ENCODE measurements at regions not wholly inside any gene's neighbourhood (a gene's known extent, or its start where the extent isn't known, plus 50 kb on each side); places are given as distances from the start of the nearest gene placed in this dataset.

DNA sequence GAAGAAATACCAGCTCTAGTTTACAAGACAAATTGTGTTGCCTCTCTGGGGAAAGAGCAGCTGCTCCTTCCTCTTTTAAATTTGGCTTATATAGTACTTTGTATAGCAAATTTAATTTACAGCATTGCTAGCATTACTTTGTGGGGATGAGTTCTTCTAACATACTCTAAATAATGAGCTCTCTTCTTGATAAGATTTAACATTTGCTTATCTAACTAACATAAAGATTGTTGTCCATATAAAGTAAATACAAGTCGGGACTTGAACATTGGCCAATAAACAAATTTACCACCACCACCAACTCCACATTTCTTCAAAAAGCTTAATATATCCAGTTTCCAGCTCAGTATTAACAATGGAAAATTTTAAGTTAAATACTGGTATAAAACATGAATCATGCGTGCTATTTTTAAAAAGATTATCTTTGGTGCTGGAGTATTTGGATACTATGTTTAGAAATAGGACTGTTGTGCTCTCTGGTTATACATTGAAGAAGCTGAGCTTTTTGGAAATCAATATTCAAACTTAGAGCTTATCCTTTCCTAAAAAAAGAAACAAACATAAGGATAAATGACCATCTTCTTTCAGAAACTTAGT lies 1146.9 kb upstream of the GJE1 start:
- TF ChIP-seq, protein P1, sequence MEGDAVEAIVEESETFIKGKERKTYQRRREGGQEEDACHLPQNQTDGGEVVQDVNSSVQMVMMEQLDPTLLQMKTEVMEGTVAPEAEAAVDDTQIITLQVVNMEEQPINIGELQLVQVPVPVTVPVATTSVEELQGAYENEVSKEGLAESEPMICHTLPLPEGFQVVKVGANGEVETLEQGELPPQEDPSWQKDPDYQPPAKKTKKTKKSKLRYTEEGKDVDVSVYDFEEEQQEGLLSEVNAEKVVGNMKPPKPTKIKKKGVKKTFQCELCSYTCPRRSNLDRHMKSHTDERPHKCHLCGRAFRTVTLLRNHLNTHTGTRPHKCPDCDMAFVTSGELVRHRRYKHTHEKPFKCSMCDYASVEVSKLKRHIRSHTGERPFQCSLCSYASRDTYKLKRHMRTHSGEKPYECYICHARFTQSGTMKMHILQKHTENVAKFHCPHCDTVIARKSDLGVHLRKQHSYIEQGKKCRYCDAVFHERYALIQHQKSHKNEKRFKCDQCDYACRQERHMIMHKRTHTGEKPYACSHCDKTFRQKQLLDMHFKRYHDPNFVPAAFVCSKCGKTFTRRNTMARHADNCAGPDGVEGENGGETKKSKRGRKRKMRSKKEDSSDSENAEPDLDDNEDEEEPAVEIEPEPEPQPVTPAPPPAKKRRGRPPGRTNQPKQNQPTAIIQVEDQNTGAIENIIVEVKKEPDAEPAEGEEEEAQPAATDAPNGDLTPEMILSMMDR (IDR thresholded peaks at IDR 0.05; ENCODE audit: insufficient read depth in 1 of 2, low read depth in 1 of 2, low read length in 1 of 2, severe bottlenecking in 1 of 2, unreplicated experiment in 1 of 2): no peak

DNA sequence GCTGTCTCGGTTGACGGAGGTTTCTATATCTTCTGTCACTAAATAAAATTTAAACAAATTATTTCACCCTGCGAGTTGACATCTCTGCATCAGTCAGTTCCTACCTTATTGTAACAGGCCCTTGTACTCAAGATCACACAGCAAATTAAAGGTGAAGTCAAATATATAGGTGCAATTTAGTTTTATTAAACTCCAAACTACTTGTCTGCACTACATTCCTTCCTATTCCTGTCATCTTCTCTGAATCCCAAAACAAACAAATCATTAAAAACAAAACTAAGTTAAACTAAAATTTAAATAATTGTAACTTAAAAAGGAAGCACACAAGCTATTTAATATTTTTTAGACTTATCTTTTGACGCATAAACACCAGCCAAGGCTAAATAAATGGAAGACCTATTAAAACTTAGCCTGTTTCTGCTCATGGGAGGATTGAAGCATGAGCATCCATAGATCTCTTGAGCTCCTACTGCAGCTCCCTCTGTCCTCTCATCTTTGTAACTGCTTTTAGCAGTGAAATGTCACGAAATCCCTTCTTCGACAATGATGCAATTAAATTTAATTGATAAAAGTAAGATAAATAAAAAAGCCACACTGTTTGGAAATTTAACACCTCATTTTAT lies 1152.3 kb upstream of the GJE1 start:
- intact Hi-C loops (cut with micrococcal nuclease; ENCODE audit: unreplicated experiment): no loop called here
- Mint-ChIP-seq H3K4me3 (ENCODE audit: unreplicated experiment) (no peak overlapping the region), H3K4me1 (ENCODE audit: low read depth, unreplicated experiment) (no peaks in the 10 kb centered on the region), H3K36me3 (ENCODE audit: insufficient read depth, unreplicated experiment) (no peaks in the 10 kb centered on the region), H3K9me3 (ENCODE audit: unreplicated experiment) (no peaks in the 10 kb centered on the region), H3K27ac (ENCODE audit: unreplicated experiment) (no peak overlapping the region), H3K27me3 (ENCODE audit: insufficient read depth, unreplicated experiment) (no peaks in the 10 kb centered on the region)
- H3K36me3 ChIP-seq (ENCODE audit: control insufficient read depth, insufficient read depth, low read length): no peaks in the 10 kb centered on the region
- CTCF ChIA-PET: no interaction called here
- no TSS peak for BruUV-seq (replicated peaks)
- no peak for DNase-seq
- no peaks in the 10 kb centered on the region for H3K9me3 ChIP-seq
- H3K4me1 ChIP-seq: no peaks in the 10 kb centered on the region
- no peak overlapping the region for H3K4me3 ChIP-seq (ENCODE audit: low read depth, low read length)
- POLR2A ChIA-PET: no interaction called here
- TF ChIP-seq, protein P1 (IDR thresholded peaks at IDR 0.05; ENCODE audit: insufficient read depth in 1 of 2, low read depth in 1 of 2, low read length in 1 of 2, severe bottlenecking in 1 of 2, unreplicated experiment in 1 of 2): peak in 1 of 2 experiments; percentile 6
- H3K27me3 ChIP-seq (replicated peaks; ENCODE audit: control insufficient read depth, insufficient read depth, low read length): no peaks in the 10 kb centered on the region

More for the DNA sequence above, 1146.9 kb upstream of the GJE1 start:
- BruUV-seq (replicated peaks): no TSS peak
- H3K36me3 Mint-ChIP-seq (ENCODE audit: insufficient read depth, unreplicated experiment): no peaks in the 10 kb centered on the region
- ChIA-PET POLR2A (no interaction called here), CTCF (no interaction called here)
- no peak for DNase-seq
- H3K27ac Mint-ChIP-seq (ENCODE audit: unreplicated experiment): no peak overlapping the region
- H3K4me3 ChIP-seq (ENCODE audit: low read depth, low read length): no peak overlapping the region
- no peaks in the 10 kb centered on the region for H3K36me3 ChIP-seq (ENCODE audit: control insufficient read depth, insufficient read depth, low read length)
- H3K4me1 Mint-ChIP-seq (ENCODE audit: low read depth, unreplicated experiment): no peaks in the 10 kb centered on the region
- no peaks in the 10 kb centered on the region for H3K4me1 ChIP-seq
- H3K9me3 ChIP-seq: no peaks in the 10 kb centered on the region
- no peaks in the 10 kb centered on the region for H3K9me3 Mint-ChIP-seq (ENCODE audit: unreplicated experiment)
- no peaks in the 10 kb centered on the region for H3K27me3 Mint-ChIP-seq (ENCODE audit: insufficient read depth, unreplicated experiment)
- H3K4me3 Mint-ChIP-seq (ENCODE audit: unreplicated experiment): no peak overlapping the region
- intact Hi-C loops (cut with micrococcal nuclease; ENCODE audit: unreplicated experiment): no loop called here
- H3K27me3 ChIP-seq (replicated peaks; ENCODE audit: control insufficient read depth, insufficient read depth, low read length): no peaks in the 10 kb centered on the region

DNA sequence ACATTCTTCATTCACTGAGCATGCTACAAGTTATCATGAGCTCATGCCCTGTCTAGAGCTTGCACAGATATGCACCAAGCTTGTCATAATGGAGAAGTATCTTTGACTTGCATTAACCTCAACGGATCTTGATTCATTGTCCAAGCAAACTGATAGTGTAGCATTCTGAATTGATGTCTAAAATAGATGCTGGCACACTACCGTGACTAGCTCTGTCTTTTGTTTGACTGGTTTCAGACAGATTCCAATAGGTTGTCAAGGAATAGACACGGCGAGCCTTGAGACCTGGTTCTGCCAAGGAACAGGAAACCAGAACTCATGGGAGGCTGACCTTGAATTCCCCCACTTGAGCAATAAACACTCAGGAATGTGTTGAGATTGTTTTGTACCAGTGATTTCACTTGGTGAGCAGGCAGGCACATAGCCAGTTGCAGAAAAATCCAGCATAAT lies 1153.1 kb upstream of the GJE1 start:
- H3K4me1 Mint-ChIP-seq (ENCODE audit: low read depth, unreplicated experiment): no peaks in the 10 kb centered on the region
- H3K4me3 ChIP-seq (ENCODE audit: low read depth, low read length): no peak overlapping the region
- no peak overlapping the region for H3K27ac Mint-ChIP-seq (ENCODE audit: unreplicated experiment)
- H3K27me3 Mint-ChIP-seq (ENCODE audit: insufficient read depth, unreplicated experiment): no peaks in the 10 kb centered on the region
- ChIA-PET POLR2A (no interaction called here), CTCF (no interaction called here)
- H3K9me3 ChIP-seq: no peaks in the 10 kb centered on the region
- H3K36me3 ChIP-seq (ENCODE audit: control insufficient read depth, insufficient read depth, low read length): no peaks in the 10 kb centered on the region
- no TSS peak for BruUV-seq (replicated peaks)
- H3K27me3 ChIP-seq (replicated peaks; ENCODE audit: control insufficient read depth, insufficient read depth, low read length): no peaks in the 10 kb centered on the region
- no peak for DNase-seq
- intact Hi-C loops (cut with micrococcal nuclease; ENCODE audit: unreplicated experiment): no loop called here
- H3K9me3 Mint-ChIP-seq (ENCODE audit: unreplicated experiment): no peaks in the 10 kb centered on the region
- H3K4me3 Mint-ChIP-seq (ENCODE audit: unreplicated experiment): no peak overlapping the region
- no peaks in the 10 kb centered on the region for H3K4me1 ChIP-seq
- TF ChIP-seq, protein P1 (IDR thresholded peaks at IDR 0.05; ENCODE audit: insufficient read depth in 1 of 2, low read depth in 1 of 2, low read length in 1 of 2, severe bottlenecking in 1 of 2, unreplicated experiment in 1 of 2): no peak
- no peaks in the 10 kb centered on the region for H3K36me3 Mint-ChIP-seq (ENCODE audit: insufficient read depth, unreplicated experiment)
